Endothelial cell of umbilical vein (primary cell): ENCODE measurements at regions not wholly inside any gene's neighbourhood (a gene's known extent, or its start where the extent isn't known, plus 50 kb on each side); places are given as distances from the start of the nearest gene placed in this dataset.

Experiments used
- BruUV-seq: library from RNA; stranded (reverse); fragments of 400-500 nt; replicated peaks from 2 replicates; lab custom pipeline; 2021; lab: Mats Ljungman, UMichigan
- CTCF ChIA-PET: fragments of 300-600, 350-600 bp; sonication (Branson Sonifier 250); formaldehyde crosslinking; loops from one replicate; lab custom pipeline; 2021; ENCODE audit warnings: antibody characterized with exemption, inconsistent platforms; lab: Charles Lee
- POLR2A ChIA-PET: fragments of 300-600, 350-600 bp; sonication (Branson Sonifier 250); formaldehyde crosslinking; loops from one replicate; lab custom pipeline; 2021; ENCODE audit warnings: antibody characterized with exemption, inconsistent platforms; lab: Charles Lee
- DNase-seq: peaks from one replicate; pipeline ENCODE4 v3.0.0-alpha.2; 2011; ENCODE audit warnings: low read depth, low spot score
- FAIRE-seq: peaks from 2 replicates; lab custom pipeline; 2011; peaks lifted over from hg19 to GRCh38; lab: Jason Lieb, UNC
- H2AFZ ChIP-seq: 2 replicates; pipeline ENCODE4 v1.6.0; 2012; ENCODE audit warnings: low read depth, low read length, control low read depth, inconsistent platforms
- H3K27ac ChIP-seq: 2 replicates; pipeline ENCODE4 v1.5.1; 2011; ENCODE audit warnings: low read depth, mild to moderate bottlenecking, control low read depth, low read length, moderate library complexity; ENCODE audit not compliant: insufficient read depth
- H3K27me3 ChIP-seq, 2 experiments: 2 replicates each; pipeline versions ENCODE4 v1.6.0 to v1.6.1; 2011; ENCODE audit warnings: low read length in 2 of 2, mixed read lengths in 1 of 2; ENCODE audit not compliant: control insufficient read depth in 2 of 2, insufficient read depth in 2 of 2
- H3K36me3 ChIP-seq, 2 experiments: 2 replicates in 1 of 2; 3 replicates in 1 of 2; pipeline ENCODE4 v1.5.1; 2011; ENCODE audit warnings: low read length in 2 of 2, mild to moderate bottlenecking in 1 of 2, moderate library complexity in 1 of 2; ENCODE audit not compliant: control insufficient read depth in 2 of 2, insufficient read depth in 2 of 2; ENCODE audit errors: extremely low read depth in 1 of 2
- H3K4me1 ChIP-seq: 3 replicates; pipeline ENCODE4 v1.5.1; 2011; ENCODE audit warnings: mild to moderate bottlenecking, low read length; ENCODE audit not compliant: control insufficient read depth, insufficient read depth; ENCODE audit errors: extremely low read depth
- H3K4me2 ChIP-seq: 2 replicates; pipeline ENCODE4 v1.6.1; 2011; ENCODE audit warnings: low read length, control low read depth, mixed read lengths; ENCODE audit not compliant: insufficient read depth
- H3K4me3 ChIP-seq, 3 experiments: fragments of 200-600 bp in 1 of 3; sonication (generic), shearing (Covaris generic) in 1 of 3; replicated peaks in 1 of 3; 2 replicates each; pipeline ENCODE4 v1.5.1; 2011 to 2016; ENCODE audit warnings: control low read depth in 3 of 3, low read length in 3 of 3, mild to moderate bottlenecking in 2 of 3, inconsistent platforms in 1 of 3, low read depth in 1 of 3, moderate library complexity in 1 of 3; ENCODE audit not compliant: insufficient read depth in 1 of 3
- H3K79me2 ChIP-seq: 2 replicates; pipeline ENCODE4 v1.6.0; 2012; ENCODE audit warnings: low read length, inconsistent platforms; ENCODE audit not compliant: control insufficient read depth, insufficient read depth
- H3K9ac ChIP-seq: replicated peaks from 2 replicates; pipeline ENCODE3; 2011; ENCODE audit warnings: low read length, control low read depth; ENCODE audit not compliant: insufficient read depth; ENCODE audit errors: extremely low read depth
- H3K9me1 ChIP-seq: replicated peaks from 3 replicates; pipeline ENCODE4 v1.6.0; 2011; ENCODE audit warnings: mild to moderate bottlenecking, low read length; ENCODE audit not compliant: control insufficient read depth, insufficient read depth; ENCODE audit errors: extremely low read depth
- H3K9me3 ChIP-seq: replicated peaks from 2 replicates; pipeline ENCODE4 v1.5.1; 2012; ENCODE audit warnings: low read length, inconsistent platforms; ENCODE audit not compliant: control insufficient read depth, insufficient read depth
- H4K20me1 ChIP-seq: replicated peaks from 2 replicates; pipeline ENCODE3; 2011; ENCODE audit warnings: mild to moderate bottlenecking, low read length; ENCODE audit not compliant: control insufficient read depth, insufficient read depth; ENCODE audit errors: extremely low read depth
- CTCF ChIP-seq, 2 donors: IDR thresholded peaks; 1 replicate in 1 of 2; 2 replicates in 1 of 2; pipeline ENCODE4 v1.5.1; 2011; ENCODE audit warnings: low read length in 2 of 2, mild to moderate bottlenecking in 2 of 2, moderate library complexity in 2 of 2, control low read depth in 1 of 2, inconsistent platforms in 1 of 2, low read depth in 1 of 2; ENCODE audit not compliant: insufficient read depth in 1 of 2; ENCODE audit errors: extremely low read depth in 1 of 2
- FOS ChIP-seq: IDR thresholded peaks from 2 replicates; pipeline ENCODE4 v1.6.1; 2011; ENCODE audit warnings: mild to moderate bottlenecking, low read length, moderate library complexity, borderline replicate concordance; ENCODE audit not compliant: insufficient read depth
- GATA2 ChIP-seq: IDR thresholded peaks from 2 replicates; pipeline ENCODE4 v1.7.0; 2011; ENCODE audit warnings: low read depth, mild to moderate bottlenecking, moderate library complexity, mixed read lengths, low read length; ENCODE audit not compliant: insufficient read length, insufficient read depth
- JUN ChIP-seq: IDR thresholded peaks from 2 replicates; pipeline ENCODE4 v1.6.1; 2011; ENCODE audit warnings: borderline replicate concordance, low read depth; ENCODE audit not compliant: insufficient read length, insufficient read depth
- MAX ChIP-seq: IDR thresholded peaks from 2 replicates; pipeline ENCODE4 v1.6.1; 2011; ENCODE audit not compliant: insufficient read depth, insufficient read length
- MYC ChIP-seq: IDR thresholded peaks from one replicate; pipeline ENCODE4 v1.6.1; 2011; ENCODE audit warnings: mild to moderate bottlenecking, low read depth, low read length
- POLR2A ChIP-seq: IDR thresholded peaks from 2 replicates; pipeline ENCODE4 v1.6.1; 2012; ENCODE audit warnings: low read depth, mild to moderate bottlenecking, control low read depth, low read length
- POLR2AphosphoS5 ChIP-seq: IDR thresholded peaks from 2 replicates; pipeline ENCODE4 v1.6.1; 2012; ENCODE audit warnings: low read depth, mild to moderate bottlenecking, control low read depth, low read length, moderate library complexity; ENCODE audit not compliant: insufficient read depth
- dilution Hi-C: fragments of 300-500 bp; cut with MboI; formaldehyde crosslinking; loops from one replicate; pipeline ENCODE4 v1.15.0; 2019; ENCODE audit warnings: low sequenced_read_pairs; ENCODE audit not compliant: extremely low pct_ligation_motif_present
- intact Hi-C: fragments of 100-400 bp; cut with micrococcal nuclease; formaldehyde crosslinking; loops from one replicate; pipeline ENCODE4 v1.10.0; 2022

- CTCF ChIA-PET, result no interaction called here
- Histone ChIP-seq H3K36me3 (no peaks in the 10 kb centered on the region), H3K27ac (no peak overlapping the region), H4K20me1 (no peaks in the 10 kb centered on the region), H3K4me3 (no peak overlapping the region), H2AFZ (no peak overlapping the region), H3K9me1 (no peaks in the 10 kb centered on the region), H3K4me1 (no peaks in the 10 kb centered on the region), H3K9ac (no peak overlapping the region), H3K4me2 (no peak overlapping the region), H3K9me3 (no peaks in the 10 kb centered on the region), H3K27me3 (no peaks in the 10 kb centered on the region), H3K79me2 (no peaks in the 10 kb centered on the region)
- dilution Hi-C loops, result no loop called here
- no TSS peak for BruUV-seq
- POLR2A ChIA-PET, result no interaction called here
- intact Hi-C loops, result no loop called here
- FAIRE-seq (no peak), DNase-seq (no peak)
- TF ChIP-seq MAX, result no peak
Observed at GRCh38 chr2:107775211-107775610, 51.5 kb upstream of the RGPD4 start.

- no peaks in the 10 kb centered on the region for H3K27me3 ChIP-seq
- H3K4me1 ChIP-seq, result no peaks in the 10 kb centered on the region
- ChIA-PET POLR2A (no interaction called here), CTCF (no interaction called here)
- H4K20me1 ChIP-seq, result no peaks in the 10 kb centered on the region
- no TSS peak for BruUV-seq
- DNase-seq (no peak), FAIRE-seq (no peak)
- no peak overlapping the region for H3K9ac ChIP-seq
- H3K36me3 ChIP-seq, result no peaks in the 10 kb centered on the region
- H3K4me2 ChIP-seq, result no peak overlapping the region
- H3K9me3 ChIP-seq, result no peaks in the 10 kb centered on the region
- no peaks in the 10 kb centered on the region for H3K9me1 ChIP-seq
- dilution Hi-C loops, result no loop called here
- no peak overlapping the region for H3K27ac ChIP-seq
- intact Hi-C loops, result no loop called here
- no peak for TF ChIP-seq POLR2AphosphoS5
- TF ChIP-seq POLR2A, result no peak
- no peak for TF ChIP-seq CTCF (IDR thresholded peaks at IDR 0.05; ENCODE audit: extremely low read depth in 1 of 2, insufficient read depth in 1 of 2, low read depth in 1 of 2, low read length in 2 of 2)
- no peak for TF ChIP-seq MYC
- TF ChIP-seq JUN, result no peak
- TF ChIP-seq FOS, result no peak
- no peak for TF ChIP-seq GATA2
- no peak for TF ChIP-seq MAX
- no peaks in the 10 kb centered on the region for H3K79me2 ChIP-seq
- H2AFZ ChIP-seq, result no peak overlapping the region
- H3K4me3 ChIP-seq, result no peak overlapping the region
Observed at GRCh38 chr2:107775791-107776190, 50.9 kb upstream of the RGPD4 start.
